Renal cortical epithelial cell (primary cell): ENCODE measurements at regions not wholly inside any gene's neighbourhood (a gene's known extent, or its start where the extent isn't known, plus 50 kb on each side); places are given as distances from the start of the nearest gene placed in this dataset.
"Not testable (repeated sequence)": the region's sequence is repeated elsewhere in the genome, so short reads cannot be mapped to it uniquely, and the experiment has no call there.

Experiments used
- DNase-seq: peaks from one replicate; pipeline ENCODE4 v3.0.0-alpha.2; 2011; ENCODE audit warnings: low read depth

DNA sequence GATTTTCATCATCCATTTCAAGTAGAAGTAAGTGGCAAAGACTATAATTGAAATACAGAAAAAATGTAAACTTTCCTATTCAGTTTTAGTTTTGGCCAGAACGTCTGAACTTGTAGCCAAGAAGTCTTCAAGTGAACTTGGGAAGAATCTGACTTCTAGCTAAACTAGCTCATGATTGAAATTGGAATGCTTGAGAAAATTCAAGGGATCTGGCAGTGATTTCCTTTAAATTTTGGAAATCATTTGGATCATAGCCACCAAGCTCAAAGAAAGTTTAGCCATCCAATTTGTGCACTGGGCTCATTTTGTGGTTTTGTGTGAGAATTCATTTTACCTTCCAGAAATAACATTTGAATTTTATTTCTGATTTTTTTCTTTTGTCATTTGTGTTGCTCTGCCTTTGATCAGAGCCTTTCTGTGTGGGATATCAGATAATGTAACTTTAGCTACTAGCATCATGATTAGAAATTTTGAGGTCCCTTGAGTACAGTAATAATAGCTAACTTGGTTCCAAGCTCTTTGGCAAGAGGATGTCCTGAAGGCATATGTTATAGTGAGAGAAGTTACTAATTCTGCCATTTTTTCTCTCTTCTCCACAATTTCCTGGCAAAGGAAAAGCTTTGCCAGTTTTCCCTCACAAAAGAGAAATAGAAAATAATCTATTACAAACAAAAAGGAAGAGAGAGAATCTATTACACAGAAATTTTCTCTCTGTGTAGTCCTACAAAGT lies 2123.7 kb upstream of the RAG2 start:
- no peak for DNase-seq

DNA sequence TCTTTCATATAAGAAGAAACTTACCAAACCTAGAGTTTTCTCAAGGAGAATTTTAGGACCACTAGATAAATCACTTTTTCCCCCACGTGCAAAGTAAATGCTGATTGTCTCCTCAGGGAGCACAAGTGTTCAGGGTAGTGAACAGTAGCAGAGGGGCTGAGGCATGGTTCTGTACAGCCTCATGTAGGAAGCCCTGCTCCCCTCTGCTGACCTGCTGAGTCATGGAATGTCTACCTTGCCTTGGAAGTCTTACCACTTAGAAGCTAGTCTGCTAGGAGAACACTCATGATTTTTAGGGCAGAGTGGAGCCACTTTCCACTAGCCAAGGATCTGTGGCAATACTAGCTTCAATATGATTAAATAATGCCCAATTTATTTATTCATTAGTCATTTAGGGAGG lies 2120.6 kb upstream of the RAG2 start:
- DNase-seq, result no peak

DNA sequence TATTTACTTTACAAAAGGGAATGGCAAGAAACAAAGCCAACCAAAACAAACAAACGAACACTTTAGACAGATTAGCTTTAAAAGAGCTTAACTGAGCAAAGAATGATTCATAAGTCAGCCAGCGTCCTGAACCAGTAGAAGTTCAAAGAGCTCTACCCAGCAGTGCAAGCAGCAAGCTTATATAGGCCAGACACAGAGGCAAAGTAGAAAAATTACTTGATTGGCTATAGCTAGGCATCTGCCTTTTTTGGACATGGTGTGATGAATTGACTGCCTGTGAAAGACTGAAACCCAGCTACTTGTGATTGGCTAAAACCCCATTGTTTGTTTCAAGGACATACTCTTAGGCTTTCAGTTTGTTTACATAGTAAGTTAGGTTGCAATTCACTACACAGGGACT lies 2120.0 kb upstream of the RAG2 start:
- peak; percentile 1 for DNase-seq

DNA sequence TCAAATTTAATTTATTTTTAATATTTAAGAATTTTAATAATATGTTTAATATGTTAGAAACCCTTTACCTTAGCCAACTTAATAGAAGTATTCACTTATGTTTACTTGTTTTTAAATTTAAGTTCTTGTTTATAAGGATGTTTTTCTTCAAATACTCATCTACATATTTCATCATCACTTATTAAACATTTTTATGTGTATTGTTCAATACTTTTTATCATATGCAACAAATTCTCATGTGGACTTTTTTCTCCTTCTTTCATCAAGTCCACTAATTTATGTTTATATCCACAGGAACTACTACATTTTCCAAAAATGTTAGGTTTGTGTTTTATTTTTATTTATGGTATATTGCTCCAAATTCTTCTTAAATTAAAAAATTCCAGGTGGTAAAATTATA lies 2113.1 kb upstream of the RAG2 start:
- DNase-seq, result no peak

DNA sequence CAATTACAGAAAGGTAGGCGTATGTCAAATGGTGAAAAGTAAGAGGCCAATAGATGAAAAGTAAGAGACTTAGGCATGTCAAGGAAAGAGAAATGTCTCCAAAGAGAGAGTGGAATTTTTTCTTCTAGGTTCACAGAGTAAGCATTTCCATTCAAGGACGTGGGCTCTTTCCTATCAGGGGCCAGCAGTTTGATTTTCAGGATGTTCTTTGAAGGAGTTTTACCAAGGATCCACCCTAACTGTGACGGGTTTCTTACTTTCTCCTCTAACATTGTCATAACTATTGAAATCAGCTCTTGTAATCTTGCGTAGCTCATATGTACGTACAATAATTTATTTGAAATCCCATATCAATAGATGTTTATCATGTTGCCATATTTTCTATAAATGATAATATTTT lies 2112.2 kb upstream of the RAG2 start:
- DNase-seq, result no peak

DNA sequence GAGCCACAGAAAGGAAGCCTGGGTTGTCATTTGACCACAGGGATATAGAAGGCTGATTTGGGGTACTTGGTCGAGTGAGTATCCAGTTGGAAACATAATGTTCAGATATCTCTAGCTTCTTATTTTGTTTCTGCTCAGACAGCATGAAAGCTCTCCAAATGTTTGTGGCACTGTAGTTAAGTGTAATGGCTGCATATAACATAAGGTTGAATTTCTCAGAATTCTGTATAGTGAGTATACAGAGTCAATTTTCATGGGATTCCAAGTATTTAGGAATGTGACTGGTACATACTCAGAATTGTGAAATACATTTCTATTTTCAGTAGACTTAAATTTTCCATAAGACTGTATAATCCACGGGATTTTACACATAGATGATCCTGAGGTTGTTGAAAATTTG lies 2102.1 kb upstream of the RAG2 start:
- DNase-seq, result no peak

DNA sequence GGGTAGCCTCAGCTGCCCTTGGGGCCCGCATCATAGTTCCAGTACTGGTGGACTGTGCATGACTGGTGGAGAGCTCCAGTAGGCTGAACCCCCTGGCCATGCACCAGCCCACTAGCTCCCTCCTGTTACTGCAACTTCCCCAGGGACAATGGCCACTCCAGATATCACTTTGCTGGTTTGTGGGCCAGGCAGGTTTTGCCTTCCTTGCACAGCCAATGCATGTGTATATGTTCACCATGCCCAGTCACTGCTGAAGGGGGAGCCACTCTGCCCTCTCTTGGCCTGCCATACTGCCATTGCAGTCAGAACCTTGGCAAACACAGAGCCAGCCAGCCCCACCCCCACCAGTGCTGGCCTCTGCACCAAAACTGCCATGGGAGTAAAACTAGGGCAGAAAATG lies 2095.3 kb upstream of the RAG2 start:
- DNase-seq, result no peak

DNA sequence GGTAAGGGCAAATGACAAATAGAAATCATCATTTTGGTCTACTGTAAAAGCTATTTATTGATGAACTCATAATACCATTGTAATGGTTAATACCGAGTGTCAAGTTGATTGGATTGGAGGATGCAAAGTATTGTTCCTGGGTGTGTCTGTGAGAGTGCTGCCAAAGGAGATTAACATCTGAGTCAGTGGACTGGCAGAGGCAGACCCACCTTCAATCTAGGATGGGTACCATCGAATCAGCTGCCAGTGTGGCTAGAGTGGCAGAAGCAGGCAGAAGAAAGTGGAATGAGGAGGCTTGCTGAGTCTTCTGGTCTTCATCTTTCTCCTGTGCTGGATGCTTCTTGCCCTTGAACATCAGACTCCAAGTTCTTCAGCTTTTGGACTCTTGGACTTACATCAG lies 2092.2 kb upstream of the RAG2 start:
- DNase-seq, result not testable (repeated sequence)

DNA sequence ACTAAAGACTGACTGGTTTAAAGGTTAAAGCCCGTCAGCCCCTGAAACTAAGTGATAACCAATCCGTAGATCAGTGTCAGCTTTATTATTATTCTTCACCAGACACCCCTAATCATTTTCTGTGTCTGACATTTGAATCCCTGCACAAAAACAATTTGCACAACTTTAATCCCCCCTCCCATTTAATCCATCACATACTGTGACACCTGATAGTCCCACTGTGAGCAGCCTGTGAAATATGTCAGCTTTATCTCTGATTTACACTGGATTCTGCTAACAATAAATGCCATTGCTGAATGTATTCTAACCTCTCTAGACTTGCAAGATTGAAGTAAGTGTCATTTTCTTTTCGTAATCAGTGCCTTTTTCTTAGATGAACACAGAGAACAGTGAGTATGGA lies 2089.0 kb upstream of the RAG2 start:
- no peak for DNase-seq

DNA sequence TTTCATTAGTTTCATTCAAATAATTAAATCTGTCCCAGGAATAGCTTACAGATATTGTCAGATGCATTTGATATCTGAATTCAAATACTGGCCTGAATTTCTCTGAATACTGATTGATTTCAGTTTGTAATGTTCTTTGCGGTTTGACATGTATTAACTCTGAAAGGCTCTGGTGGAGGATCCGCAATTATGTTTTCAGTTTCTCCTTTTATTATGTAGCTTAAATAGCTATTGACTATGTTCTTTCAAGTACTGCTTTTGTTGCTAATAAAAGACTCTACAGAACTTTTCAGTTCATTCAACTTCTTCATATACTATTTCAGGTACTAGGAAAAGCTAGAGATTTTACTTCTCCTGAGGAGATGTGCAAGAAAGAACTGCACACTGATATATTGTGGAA lies 2085.4 kb upstream of the RAG2 start:
- no peak for DNase-seq

DNA sequence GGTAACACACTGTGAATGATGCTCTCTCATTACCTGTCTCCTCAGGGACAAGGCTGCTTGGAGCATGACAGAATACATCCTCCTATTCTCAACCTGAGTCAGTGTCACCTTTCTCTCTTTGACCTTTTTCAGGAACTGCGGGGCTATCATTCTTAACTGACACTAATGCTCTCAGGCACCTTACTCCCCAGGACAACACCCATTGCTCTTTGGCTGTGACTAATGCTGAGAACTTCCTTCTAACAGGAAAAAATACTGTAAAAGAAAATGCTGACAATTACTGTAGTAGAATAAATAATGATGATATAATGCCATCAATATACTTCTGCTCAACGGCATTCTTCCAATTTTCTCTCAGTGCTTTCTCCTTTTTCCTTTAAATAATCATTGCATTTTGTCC lies 2082.7 kb upstream of the RAG2 start:
- no peak for DNase-seq

DNA sequence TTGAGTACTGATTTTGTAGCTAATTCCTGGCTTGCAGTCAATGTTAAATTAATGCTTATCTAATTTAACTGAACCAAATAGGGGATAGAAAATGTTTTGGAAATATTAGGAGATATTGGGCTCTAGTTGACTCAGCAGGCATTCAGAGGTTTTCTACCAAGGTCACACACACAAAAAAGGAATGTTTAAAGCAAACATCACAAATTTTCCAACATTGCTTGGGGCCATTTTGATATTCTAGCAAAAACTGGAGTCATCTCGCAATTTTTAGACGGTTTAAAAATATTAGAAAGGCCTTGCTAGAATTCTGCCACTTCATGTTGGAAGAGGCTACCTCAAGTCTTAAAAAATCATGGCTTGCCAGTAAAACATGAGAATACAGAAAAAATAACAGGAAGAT lies 2082.1 kb upstream of the RAG2 start:
- DNase-seq, result no peak

DNA sequence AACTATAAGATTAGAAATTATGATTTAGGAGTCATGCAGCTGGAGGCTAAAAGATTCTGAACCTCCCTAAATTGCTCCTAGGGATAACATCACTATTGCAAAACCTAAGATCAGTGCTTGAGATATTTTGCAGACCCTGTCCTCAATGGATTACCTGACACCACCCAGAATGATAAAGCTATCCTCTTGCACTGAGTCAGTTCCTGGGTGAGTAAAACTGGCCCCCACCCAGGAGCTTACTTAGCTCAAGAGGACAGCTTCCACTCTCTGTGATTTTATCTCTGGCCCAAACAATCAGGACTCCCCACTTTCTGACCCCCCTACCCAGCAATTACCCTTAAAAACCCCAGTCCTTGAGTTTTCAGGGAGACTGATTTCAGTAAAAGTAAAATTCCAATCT lies 2074.4 kb upstream of the RAG2 start:
- DNase-seq, result no peak

DNA sequence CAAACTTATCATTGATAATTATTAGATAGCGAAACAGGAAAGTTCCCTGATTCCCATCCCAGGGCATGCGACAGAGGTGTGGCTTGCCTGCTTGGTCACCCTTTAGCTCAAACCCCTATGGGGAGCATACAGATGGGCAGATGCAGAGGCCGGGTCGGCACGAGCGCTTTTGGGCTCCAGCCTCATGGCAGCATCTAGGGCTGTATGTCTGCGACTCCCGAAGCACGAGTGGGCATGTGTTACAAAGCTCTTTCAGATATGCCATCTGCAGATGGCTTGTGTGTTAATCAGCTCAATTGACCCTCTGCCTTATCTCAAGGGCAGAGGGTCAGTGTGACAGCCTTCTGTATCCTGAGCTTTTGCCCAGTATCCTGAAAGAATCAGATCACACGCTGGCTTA lies 2069.3 kb upstream of the RAG2 start:
- no peak for DNase-seq

DNA sequence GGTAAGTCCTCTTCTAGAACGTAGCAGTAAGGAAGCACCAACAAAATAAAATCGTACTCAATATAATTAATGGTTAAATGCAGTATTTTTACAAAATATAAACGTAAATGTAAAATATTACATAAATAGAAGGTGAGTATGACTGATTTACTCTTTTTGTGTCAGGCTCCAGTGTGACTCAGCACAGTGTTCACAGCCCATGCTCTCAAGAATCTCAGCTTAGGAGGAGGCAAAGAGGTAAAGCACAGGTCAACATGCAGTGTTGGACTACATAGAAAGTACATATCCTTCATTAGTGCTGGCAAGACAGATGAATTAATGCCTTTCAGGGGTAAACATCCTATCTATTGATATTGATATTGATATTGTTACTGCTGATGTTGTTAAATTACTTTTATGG lies 2050.6 kb upstream of the RAG2 start:
- no peak for DNase-seq

DNA sequence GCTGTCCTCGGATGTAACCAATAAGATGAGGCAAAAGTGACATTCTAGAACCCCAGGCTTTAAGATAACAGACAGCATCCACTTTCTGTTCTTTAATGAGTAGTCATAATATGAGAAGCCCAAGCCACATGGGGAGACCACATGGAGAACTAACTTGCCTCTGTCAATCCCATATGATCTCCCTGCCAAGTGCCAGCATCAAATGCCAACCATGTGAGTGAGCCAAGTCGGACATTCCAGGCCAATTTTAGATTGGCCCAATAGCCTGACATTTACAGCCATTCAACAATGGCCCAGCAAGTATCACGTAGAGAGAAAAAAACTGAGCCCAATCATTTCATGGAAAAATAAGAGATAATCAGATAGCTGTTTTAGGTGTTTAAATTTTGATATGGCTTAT lies 2048.3 kb upstream of the RAG2 start:
- DNase-seq, result no peak

DNA sequence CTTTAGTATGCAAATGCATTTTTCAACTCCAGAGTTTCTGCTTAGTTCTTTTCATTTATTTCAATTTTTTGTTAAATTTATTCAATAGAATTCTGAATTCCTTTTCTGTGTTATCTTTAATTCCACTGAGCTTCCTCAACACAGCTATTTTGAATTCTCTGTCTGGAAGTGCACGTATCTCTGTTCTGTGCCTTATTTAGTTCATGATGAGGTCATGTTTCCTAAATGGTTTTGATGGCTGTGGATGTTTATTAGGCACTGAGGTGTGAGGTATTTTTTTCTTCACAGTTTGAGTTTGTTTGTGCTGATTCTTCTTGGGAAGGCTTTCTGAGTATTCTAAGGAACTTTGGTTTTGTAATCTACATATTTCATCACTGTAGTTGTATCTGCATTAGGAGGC lies 2042.8 kb upstream of the RAG2 start:
- no peak for DNase-seq

DNA sequence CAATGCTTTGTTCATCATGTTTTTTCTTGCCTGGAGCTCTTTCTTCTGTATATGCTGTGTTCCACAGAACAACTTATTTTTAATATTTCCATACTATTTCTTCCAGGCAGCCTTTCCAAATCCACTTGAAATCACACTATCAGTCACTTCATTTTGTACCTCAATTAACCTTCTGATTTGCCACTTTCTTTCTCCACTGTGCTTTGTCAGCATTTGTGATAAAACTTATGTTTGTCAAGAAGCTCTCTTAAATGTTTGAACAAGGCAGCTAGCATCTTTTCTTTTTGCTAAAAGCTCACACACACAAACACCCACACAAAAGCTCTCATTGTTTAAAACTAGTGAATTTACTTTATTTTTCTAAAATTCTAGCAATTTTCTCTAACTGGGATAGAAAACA lies 2014.7 kb upstream of the RAG2 start:
- DNase-seq, result no peak

DNA sequence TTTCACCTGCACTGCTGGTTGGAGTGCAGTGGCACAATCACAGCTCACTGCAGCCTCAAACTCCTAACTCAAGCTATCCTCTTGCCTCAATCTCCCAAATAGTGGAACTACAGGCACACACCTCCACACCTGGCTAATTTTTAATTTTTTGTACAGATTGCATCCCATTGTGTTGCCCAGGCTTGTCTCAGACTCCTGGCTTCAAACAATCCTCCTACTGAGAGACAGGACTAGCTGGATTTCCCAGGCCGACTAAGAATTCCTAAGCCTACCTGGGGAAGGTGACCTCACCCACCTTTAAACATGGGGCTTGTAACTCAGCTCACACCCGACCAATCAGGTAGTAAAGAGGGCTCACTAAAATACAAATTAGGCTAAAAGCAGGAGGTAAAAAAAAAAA lies 2003.3 kb upstream of the RAG2 start:
- DNase-seq, result not testable (repeated sequence)

DNA sequence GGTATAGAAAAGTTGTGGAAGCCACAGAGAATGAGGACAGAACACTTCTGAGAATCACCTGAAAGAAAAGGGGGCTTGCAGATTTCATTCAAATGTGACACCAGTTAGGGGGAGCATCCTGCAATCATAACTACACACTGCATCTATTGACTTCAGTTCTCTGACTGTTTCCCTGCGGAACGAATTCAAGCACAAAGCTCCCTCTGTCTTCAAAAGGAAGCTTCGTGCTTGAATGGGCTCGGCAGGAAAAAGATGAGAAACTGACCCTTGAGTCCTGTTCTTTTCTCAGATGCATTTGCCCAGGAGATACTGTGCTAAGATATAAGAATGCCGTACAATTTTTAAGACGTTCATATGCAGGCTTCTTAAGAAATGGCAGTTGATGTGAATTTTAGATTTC lies 2000.4 kb upstream of the RAG2 start:
- no peak for DNase-seq

DNA sequence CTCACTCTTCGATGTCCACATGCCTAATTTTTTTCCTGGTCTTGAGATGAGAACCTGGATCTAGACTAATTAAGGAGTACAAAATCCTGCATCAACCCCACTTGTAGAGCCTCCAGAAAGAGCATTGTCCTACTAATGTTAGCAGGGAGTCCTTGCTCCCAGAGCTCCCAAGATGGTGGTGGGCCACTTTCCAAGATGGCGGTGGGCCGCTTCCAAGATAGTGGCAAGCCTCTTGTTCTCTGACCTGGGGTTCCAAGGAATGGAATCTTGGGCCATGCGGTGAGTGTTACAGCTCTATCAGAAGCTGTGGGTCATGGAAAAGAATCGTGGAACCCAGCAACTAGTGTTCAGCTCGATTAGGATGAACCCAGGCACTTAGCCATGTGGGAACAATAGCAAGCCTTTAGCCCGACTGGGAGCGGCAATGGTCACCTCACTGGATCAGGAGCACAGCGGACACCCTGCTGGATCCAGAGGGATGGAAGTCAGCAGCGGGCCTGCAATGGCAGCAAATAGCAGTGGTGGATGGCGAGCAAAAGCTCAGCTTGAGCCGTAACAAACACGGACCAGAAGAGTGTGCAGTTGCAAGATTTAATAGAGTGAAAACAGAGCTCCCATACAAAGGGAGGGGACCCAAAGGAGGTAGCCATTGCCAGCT lies 1997.5 kb upstream of the RAG2 start:
- not testable (repeated sequence) for DNase-seq

DNA sequence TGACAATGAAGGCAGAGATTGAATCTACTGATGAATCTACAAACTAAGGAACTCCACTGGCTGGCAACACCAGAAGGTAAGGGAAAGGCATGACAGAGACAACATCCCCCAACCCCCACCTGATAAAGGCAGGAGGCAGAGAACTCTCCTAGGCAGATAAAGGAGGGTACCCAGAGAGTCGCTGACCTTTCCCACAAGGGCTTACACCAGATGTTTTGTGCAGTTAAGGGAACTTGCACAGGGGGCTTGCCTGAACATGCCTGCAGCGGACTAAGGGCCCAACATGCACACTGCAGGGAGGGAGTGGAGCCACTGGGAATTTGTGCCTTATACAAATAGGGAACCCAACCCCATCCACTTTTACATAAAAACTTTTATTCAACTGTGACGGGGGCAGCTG lies 1996.9 kb upstream of the RAG2 start:
- no peak for DNase-seq

DNA sequence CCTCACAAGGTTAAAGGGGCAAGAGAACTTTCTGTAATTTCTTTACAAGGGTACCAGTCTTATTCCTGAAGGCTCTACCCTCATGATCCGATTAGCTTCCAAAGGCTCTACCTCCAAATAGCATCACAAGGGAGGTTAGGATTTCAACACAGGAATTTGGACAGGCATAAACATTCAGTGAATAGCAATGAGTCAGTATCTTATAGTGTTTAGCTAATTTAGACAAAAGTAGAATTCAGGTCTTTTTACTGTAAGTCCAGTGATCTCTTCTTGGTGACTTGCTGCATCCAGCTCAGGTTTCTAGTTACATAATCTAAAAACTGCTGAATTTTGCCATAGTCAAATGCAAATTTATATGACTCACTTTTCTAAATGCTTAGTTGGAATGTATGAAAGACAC lies 1995.6 kb upstream of the RAG2 start:
- DNase-seq, result no peak

DNA sequence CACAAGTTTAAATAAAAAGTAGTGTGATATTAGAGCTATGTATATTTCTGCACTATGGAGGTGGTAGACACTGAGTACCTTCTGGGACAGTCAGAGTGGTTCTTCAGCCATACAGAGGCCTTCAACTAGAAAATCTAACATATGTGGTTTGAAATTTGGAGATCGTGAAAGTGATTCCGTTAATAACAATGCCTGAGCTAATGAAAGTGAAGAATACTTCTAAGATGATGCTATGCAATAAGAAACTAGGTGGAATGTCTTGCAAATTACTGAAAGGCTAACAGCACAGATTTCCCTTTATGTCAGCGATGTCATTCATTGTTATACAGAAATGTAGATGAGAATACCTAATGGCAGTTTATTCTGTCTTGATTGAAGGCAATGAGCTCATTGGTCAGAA lies 1984.7 kb upstream of the RAG2 start:
- DNase-seq, result no peak
